ENCODE measurements at regions not wholly inside any gene's neighbourhood (a gene's known extent, or its start where the extent isn't known, plus 50 kb on each side); places are given as distances from the start of the nearest gene placed in this dataset.

DNA sequence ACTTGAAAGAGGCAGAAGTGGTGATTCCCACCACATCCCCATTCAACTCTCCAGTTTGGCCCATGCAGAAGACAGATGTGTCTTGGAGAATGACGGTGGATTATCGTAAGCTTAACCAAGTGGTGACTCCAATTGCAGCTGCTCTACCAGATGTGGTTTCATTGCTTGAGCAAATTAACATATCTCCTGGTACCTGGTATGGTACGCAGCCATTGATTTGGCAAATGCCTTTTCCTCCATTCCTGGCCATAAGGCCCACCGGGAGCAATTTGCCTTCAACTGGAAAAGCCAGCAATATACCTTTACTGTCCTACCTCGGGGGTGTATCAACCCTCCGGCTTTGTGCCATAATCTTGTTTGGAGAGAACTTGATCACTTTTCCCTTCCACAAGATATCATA is 411.5 kb upstream of the SMIM21 start:
- no peak for DNase-seq

GRCh38 chr18:75837316-75837715 is 409.8 kb upstream of the SMIM21 start:
- no peak for DNase-seq

DNA sequence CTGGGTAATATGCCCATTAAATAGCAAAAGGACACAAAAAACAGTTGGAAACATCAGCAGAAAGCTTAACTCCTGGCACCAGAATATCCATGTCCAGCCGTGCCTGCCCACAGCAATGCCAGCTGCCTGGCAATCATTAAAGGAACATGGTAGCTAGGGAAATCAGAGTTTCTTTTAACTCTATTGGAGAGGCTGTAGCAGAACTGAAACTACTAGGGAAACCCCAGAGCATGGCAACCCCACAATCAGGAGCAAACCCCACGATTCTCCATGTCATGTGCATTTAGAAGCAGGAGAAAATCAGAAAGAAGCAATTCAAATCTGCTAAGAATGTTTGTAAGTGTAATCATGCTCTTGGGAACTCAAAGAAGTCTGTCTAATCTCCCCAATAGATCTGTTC is 409.0 kb upstream of the SMIM21 start:
- DNase-seq, result no peak

DNA sequence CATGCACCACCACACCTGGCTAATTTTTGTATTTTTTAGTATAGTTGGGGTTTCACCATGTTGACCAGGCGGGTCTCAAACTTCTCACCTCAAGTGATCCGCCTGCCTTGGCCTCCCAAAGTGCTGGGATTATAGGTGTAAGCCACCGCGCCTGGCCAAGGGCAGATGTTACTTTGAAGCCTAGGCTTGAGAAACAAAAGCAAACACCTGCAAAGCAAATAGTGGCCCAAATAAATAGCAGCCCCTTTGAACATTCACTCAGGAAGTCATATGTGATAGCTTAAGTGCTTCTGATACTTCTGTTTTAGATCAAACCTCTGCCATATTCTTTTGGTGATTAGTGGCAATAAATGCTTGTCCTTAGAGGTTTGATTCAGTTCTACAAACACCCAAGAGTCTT is 404.5 kb upstream of the SMIM21 start:
- DNase-seq, result no peak

DNA sequence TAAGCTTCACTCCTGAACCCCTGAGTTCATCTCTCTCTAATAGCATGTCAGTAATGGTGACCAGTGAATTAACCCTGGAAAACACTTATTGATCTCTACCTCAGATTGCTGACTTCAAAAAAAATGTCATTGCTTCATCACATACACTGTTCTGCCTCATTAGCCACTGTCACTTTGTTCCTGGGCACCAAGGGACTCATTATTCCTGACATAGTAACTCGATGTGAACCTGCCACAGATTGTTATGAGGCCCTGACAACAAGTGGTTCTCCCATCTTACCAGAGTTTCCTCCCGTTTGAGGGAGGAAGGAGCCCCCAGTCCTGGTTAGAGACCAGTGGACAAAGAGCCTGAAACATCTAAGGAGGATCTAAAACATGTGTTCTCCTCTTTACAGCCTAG is 403.3 kb upstream of the SMIM21 start:
- no peak for DNase-seq

DNA sequence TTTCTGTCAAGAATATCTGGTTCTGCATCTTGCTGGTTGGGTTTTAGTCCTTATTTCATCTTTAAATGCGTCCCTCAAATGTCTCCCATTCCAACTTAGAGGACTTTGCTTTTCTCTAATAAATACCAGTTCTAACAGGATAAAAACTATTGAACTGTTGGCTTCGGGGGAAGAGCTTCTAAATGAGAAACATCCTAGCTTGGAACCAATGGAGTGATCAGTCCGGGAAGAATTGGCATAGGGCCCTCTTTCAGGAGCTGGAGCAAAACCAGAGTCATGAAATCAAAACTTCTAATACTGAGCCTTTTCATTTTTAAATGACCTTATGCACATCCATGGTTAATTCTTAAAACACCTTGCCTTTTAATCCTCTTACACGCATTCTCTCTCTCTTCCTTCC is 401.6 kb upstream of the SMIM21 start:
- no peak for DNase-seq

GRCh38 chr18:75828379-75828778 is 400.9 kb upstream of the SMIM21 start:
- peak; percentile 0 for DNase-seq

GRCh38 chr18:75827751-75828287 is 400.3 kb upstream of the SMIM21 start:
- no peak for DNase-seq

DNA sequence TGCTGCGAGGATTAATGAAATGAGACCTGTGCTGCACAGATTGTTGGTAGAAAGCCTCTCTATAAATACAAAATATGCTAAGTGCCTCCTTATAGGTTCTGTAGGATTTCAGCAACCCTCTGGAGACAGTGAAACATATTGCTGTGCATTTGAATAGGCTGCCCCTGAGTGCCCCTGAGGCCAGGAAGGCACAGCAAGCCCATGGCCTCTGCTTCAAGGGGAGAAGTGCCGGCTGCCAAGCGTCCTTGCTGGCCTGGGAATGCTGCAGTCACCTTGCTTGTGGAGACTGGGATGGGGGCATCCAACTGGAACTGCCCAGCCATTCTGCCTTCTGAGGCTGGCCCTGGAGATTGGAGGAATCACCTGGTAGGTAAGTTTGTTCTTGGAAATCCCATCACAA is 397.2 kb upstream of the SMIM21 start:
- no peak for DNase-seq

DNA sequence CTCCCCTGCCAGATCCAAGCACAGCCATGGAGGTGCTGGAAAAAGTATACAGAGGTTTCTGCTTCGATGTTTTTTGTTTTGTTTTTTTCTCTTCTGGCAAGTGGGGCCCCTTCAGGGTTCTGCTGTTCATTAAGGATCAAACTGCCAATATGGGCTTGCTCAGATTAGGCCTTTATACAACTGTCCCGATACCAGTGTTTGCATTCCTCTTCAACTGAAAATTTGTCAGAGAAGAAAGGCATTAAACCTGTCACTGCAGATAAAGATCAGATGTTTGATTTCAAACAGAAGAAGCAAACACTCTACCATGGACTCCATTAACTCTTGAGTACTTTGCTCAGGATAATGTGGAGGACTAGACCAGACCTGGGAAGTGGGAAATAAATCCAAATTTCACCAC is 396.0 kb upstream of the SMIM21 start:
- DNase-seq, result no peak

GRCh38 chr18:75818383-75818782 is 390.9 kb upstream of the SMIM21 start:
- no peak for DNase-seq

DNA sequence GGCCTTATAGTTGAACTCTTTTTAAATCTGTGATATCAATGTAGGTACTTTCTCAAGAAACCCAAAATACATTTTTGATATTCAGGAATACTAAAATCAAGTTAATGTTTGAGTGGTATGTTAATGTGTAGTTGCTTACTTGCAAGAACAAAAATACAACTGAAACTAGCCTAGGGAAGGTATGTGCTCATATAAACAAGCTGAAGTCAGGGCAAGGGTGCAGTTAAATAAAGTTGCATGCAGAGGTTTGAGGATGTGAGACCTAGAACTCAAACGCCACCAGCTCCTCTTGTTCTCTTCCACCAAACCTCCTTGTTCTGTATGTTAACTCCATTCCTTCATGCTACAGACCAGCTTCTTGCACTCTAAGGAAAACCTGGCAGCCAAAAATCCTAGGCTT is 388.3 kb upstream of the SMIM21 start:
- no peak for DNase-seq

DNA sequence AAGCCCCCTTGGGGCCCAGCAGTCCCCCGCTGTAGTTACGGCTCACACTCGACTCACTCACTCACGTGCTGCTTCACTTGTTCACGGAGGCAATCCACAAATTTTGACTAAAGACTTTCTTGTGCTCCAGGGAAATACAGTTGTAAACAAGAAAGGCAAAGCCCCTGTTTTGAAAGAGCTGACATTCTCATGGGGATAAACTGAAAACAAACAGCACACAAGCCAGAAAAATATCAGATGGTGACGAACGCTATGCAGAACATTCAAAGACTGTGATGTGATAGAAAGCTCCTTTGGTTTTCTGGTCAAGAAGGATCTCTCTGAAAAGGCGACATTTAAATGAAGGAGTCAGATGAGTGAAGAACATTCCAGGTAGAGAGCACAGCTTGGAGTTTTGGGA is 385.3 kb upstream of the SMIM21 start:
- no peak for DNase-seq

GRCh38 chr18:75810961-75811551 is 383.6 kb upstream of the SMIM21 start:
- DNase-seq, result peak; percentile 70

GRCh38 chr18:75810516-75810915 is 383.0 kb upstream of the SMIM21 start:
- no peak for DNase-seq

DNA sequence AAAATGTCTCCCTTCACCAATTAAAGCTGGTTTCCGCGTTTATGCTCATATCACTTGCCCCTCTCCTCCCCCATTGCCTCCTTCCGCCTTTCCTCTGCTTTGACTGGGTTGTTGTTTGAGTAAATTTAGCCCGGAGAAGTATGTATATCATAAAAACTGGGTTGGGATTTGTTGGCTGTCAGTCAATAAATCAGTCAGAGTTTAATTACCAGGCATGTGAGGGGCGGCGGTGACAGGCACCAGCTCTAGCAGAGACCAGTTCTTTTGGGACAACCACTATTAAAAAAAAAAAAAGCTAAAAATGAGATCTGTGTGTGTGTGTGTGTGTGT is 382.4 kb upstream of the SMIM21 start:
- DNase-seq, result no peak

GRCh38 chr18:75809151-75809925 is 381.8 kb upstream of the SMIM21 start:
- peak; percentile 31 for DNase-seq

- DNase-seq, result no peak
Observed at GRCh38 chr18:75805265-75805664, 377.8 kb upstream of the SMIM21 start.

DNA sequence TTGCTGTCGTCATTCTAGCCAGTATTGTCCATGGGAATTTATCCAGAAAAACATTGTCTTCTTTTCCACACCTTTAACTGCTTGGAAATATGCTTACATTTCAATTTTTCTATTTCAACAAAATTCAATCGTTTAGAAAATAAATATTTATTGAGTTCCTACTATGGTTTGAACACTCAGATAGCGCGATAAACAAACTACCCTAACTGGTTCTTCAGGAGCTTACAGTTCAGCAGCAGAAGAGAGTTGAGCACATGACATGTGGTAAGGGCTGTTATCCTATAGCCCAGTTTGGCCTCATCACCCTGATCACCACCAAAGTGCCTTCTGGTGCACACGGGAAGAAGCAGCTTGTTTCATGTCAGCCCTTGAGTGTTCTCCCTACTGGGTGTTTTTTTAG is 375.2 kb upstream of the SMIM21 start:
- DNase-seq, result no peak

GRCh38 chr18:75801178-75801577 is 373.7 kb upstream of the SMIM21 start:
- DNase-seq, result no peak

DNA sequence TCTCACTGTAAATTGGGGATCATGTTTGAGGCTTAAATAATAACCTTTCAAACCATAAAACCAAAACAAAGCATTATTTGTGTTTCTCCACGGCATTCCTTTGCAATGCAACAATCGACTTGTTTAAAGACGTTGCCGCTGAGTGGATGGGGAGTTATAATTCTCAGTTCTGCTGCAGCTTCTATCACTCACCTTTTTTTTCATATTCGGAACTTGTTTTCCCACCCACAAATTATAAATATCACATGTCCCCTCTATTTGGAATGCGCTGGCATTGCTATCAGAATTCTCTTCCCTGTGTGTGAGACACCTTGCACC is 372.8 kb upstream of the SMIM21 start:
- DNase-seq, result no peak

DNA sequence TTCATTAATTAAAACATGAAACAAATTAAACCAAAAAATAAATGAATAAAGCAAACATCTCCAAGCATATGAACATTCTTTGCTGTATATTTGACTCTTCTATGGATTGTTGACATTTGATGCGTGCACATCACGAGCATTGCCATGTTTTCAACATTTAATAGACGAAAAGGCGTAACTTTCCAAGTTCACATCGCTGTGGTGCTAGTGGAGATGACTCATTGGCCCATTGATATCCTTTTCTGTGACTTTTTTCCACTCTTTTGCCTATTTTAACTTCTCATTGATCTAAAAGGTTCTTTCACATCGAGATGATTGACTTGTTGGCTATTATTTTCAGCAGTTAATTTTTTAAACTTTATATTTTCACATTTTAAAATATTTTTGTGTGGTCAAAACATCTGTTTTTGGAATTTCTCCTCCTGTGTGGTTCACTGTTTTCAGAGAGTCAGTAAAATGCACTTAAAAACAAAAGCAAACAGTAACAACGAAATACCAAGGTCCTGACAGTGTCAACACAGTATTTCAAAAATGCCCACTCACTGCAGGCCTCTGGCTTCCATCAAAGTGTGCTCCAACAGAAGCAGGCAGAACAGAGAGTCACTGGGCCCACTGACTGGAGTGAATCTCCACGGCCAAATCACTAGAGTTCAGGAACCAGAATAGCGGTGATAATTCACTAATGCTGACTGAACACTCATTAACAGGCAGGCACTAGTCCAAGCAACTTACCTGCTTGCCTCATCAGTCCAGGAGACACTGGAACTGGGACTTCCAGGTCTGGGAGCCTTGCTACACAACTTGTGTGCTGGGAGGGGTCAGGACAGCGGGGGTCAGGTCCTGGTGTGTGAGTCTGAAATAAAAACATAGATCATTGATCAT is 372.2 kb upstream of the SMIM21 start:
- DNase-seq, result no peak

DNA sequence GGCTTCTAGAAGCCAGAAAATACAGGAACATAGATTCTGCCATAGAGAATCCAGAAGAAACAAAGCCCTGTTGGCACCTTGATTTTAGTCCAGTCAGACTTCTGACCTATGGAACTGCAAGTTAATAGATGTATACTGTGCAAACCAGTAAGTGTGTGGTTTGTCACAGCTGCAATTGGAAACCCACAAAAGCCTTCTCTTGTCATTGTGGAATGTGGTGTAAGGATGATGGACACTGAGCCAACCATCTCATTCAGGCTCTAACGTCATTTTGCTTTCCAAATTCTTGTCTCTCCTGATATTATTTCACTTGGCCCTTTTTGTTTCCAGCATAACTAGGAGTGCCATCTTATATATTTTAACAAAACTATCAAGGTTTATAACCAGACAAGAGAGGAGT is 369.5 kb upstream of the SMIM21 start:
- no peak for DNase-seq

DNA sequence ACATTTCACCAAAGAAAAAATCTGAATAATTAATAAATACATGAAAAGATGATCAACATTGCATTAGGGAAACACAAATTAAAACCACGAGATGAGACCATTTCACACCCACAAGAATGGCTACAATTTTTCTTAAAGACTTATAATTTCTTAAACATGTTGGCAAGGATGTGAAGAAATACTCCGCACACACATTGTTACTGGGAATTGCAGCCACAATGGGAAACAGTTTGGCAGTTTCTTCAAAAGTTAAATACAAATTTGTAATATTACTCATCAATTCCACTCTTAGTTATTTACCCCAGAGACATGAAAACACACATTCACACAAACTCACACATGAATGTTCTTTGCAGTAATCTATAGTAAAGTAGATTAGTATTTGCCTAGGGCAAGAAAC is 363.3 kb upstream of the SMIM21 start:
- DNase-seq, result no peak
